ENCODE measurements at regions not wholly inside any gene's neighbourhood (a gene's known extent, or its start where the extent isn't known, plus 50 kb on each side); places are given as distances from the start of the nearest gene placed in this dataset.

DNA sequence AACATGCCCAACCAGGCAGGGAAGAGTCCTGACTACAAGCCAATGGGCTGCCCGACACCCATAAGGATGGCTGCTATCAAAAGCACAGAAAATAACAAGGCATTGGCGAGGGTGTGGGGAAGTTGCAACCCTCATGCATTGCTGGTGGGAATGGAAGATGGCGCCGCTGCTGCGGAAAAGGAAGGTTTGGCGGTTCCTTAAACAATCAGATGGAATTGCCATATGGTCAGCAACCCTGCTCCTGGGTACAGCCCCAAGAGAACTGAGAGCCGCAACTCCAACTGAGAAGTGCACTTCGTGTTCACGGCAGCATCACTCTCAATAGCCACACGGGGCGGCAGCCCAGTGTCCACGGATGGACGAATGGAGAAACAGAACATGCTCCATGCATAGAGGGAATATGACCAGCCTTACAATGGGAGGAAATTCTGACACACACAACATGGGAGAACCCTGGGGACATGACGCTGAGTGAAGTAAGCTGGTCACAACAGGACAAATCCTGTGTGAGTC is 193.3 kb downstream of the RBFOX3 start:
- no peak overlapping the region for H3K4me2 ChIP-seq (ENCODE audit: unreplicated experiment)
- no peaks in the 10 kb centered on the region for H3K79me2 ChIP-seq (ENCODE audit: insufficient read depth)
- in situ Hi-C loops (cut with MboI) = no loop called here
- WGBS, 2 experiments (ENCODE audit: low coverage in 1 of 2, low lambda C conversion rate in 2 of 2, missing lambda C conversion rate in 2 of 2) = 44 to 48% methylated on average over 14 of the region's 14 CpGs
- no peak overlapping the region for H3K9ac ChIP-seq
- no peak overlapping the region for H3K27ac ChIP-seq
- no peaks in the 10 kb centered on the region for H4K20me1 ChIP-seq (ENCODE audit: insufficient read depth)
- H3K4me1 ChIP-seq (ENCODE audit: insufficient read depth) = no peaks in the 10 kb centered on the region
- H3K9me2 ChIP-seq (ENCODE audit: insufficient read depth) = no peaks in the 10 kb centered on the region
- no peak overlapping the region for H3K4me3 ChIP-seq
- H3K9me3 ChIP-seq (ENCODE audit: low read depth) = no peaks in the 10 kb centered on the region
- peaks cover 25% of the 10 kb centered on the region for H3K27me3 ChIP-seq (replicated peaks; ENCODE audit: insufficient read depth)
- DNase-seq = no peak
- no peak for TF ChIP-seq EZH2 (IDR thresholded peaks at IDR 0.05; ENCODE audit: insufficient read depth, poor library complexity, severe bottlenecking)
- no peak for TF ChIP-seq EZH2phosphoT487 (IDR thresholded peaks at IDR 0.05; ENCODE audit: insufficient read depth, low read depth)
- H2AFZ ChIP-seq = no peak overlapping the region
- no peaks in the 10 kb centered on the region for H3F3A ChIP-seq (ENCODE audit: insufficient read depth)
- no peaks in the 10 kb centered on the region for H3K36me3 ChIP-seq (ENCODE audit: low read depth)

- in situ Hi-C loops (cut with MboI) = no loop called here
- TF ChIP-seq EZH2phosphoT487 (IDR thresholded peaks at IDR 0.05; ENCODE audit: insufficient read depth, low read depth) = no peak
- no peak for TF ChIP-seq EZH2 (IDR thresholded peaks at IDR 0.05; ENCODE audit: insufficient read depth, poor library complexity, severe bottlenecking)
- H3K36me3 ChIP-seq (ENCODE audit: low read depth) = no peaks in the 10 kb centered on the region
- H3K79me2 ChIP-seq (ENCODE audit: insufficient read depth) = no peaks in the 10 kb centered on the region
- H3K9me2 ChIP-seq (ENCODE audit: insufficient read depth) = no peaks in the 10 kb centered on the region
- H3K9ac ChIP-seq = no peak overlapping the region
- no peaks in the 10 kb centered on the region for H3F3A ChIP-seq (ENCODE audit: insufficient read depth)
- H4K20me1 ChIP-seq (ENCODE audit: insufficient read depth) = no peaks in the 10 kb centered on the region
- WGBS, 2 experiments (ENCODE audit: low coverage in 1 of 2, low lambda C conversion rate in 2 of 2, missing lambda C conversion rate in 2 of 2) = 44 to 51% methylated on average over 9 of the region's 9 CpGs
- H2AFZ ChIP-seq = no peak overlapping the region
- no peak overlapping the region for H3K4me3 ChIP-seq
- no peaks in the 10 kb centered on the region for H3K9me3 ChIP-seq (ENCODE audit: low read depth)
- H3K27me3 ChIP-seq (replicated peaks; ENCODE audit: insufficient read depth) = peaks cover 25% of the 10 kb centered on the region
- DNase-seq = no peak
- H3K27ac ChIP-seq = no peak overlapping the region
- H3K4me1 ChIP-seq (ENCODE audit: insufficient read depth) = no peaks in the 10 kb centered on the region
- H3K4me2 ChIP-seq (ENCODE audit: unreplicated experiment) = no peak overlapping the region
Observed at GRCh38 chr17:79415909-79416308, 194.9 kb downstream of the RBFOX3 start.

GRCh38 chr17:79415365-79415764 is 195.5 kb downstream of the RBFOX3 start:
- Histone ChIP-seq H3K9me3 (ENCODE audit: low read depth) (no peaks in the 10 kb centered on the region), H3K36me3 (ENCODE audit: low read depth) (no peaks in the 10 kb centered on the region), H3K4me1 (ENCODE audit: insufficient read depth) (no peaks in the 10 kb centered on the region), H2AFZ (no peak overlapping the region), H3K9me2 (ENCODE audit: insufficient read depth) (no peaks in the 10 kb centered on the region), H3K79me2 (ENCODE audit: insufficient read depth) (no peaks in the 10 kb centered on the region), H3K4me3 (no peak overlapping the region), H4K20me1 (ENCODE audit: insufficient read depth) (no peaks in the 10 kb centered on the region), H3K27ac (no peak overlapping the region), H3F3A (ENCODE audit: insufficient read depth) (no peaks in the 10 kb centered on the region), H3K27me3 (replicated peaks; ENCODE audit: insufficient read depth) (peaks cover 25% of the 10 kb centered on the region), H3K9ac (no peak overlapping the region), H3K4me2 (ENCODE audit: unreplicated experiment) (no peak overlapping the region)
- DNase-seq = no peak
- TF ChIP-seq EZH2phosphoT487 (IDR thresholded peaks at IDR 0.05; ENCODE audit: insufficient read depth, low read depth) (no peak), EZH2 (IDR thresholded peaks at IDR 0.05; ENCODE audit: insufficient read depth, poor library complexity, severe bottlenecking) (no peak)
- 11 to 16% methylated on average over 11 to 13 of the region's 13 CpGs for WGBS, 2 experiments (ENCODE audit: low coverage in 1 of 2, low lambda C conversion rate in 2 of 2, missing lambda C conversion rate in 2 of 2)
- in situ Hi-C loops (cut with MboI) = no loop called here

GRCh38 chr17:79414793-79415211 is 196.0 kb downstream of the RBFOX3 start:
- Histone ChIP-seq H3K9ac (no peak overlapping the region), H3K4me2 (ENCODE audit: unreplicated experiment) (no peak overlapping the region), H3K36me3 (ENCODE audit: low read depth) (no peaks in the 10 kb centered on the region), H3K4me1 (ENCODE audit: insufficient read depth) (no peaks in the 10 kb centered on the region), H3K79me2 (ENCODE audit: insufficient read depth) (no peaks in the 10 kb centered on the region), H3K9me3 (ENCODE audit: low read depth) (no peaks in the 10 kb centered on the region), H3K4me3 (no peak overlapping the region), H4K20me1 (ENCODE audit: insufficient read depth) (no peaks in the 10 kb centered on the region), H2AFZ (no peak overlapping the region), H3K27ac (no peak overlapping the region), H3K9me2 (ENCODE audit: insufficient read depth) (no peaks in the 10 kb centered on the region), H3F3A (ENCODE audit: insufficient read depth) (no peaks in the 10 kb centered on the region), H3K27me3 (replicated peaks; ENCODE audit: insufficient read depth) (peaks cover 25% of the 10 kb centered on the region)
- in situ Hi-C loops (cut with MboI) = no loop called here
- TF ChIP-seq EZH2phosphoT487 (IDR thresholded peaks at IDR 0.05; ENCODE audit: insufficient read depth, low read depth) = no peak
- no peak for TF ChIP-seq EZH2 (IDR thresholded peaks at IDR 0.05; ENCODE audit: insufficient read depth, poor library complexity, severe bottlenecking)
- DNase-seq = no peak
- 10 to 16% methylated on average over 16 of the region's 16 CpGs for WGBS, 2 experiments (ENCODE audit: low coverage in 1 of 2, low lambda C conversion rate in 2 of 2, missing lambda C conversion rate in 2 of 2)

Data from GM23248 (cell line).